PFSK-1 (cell line): ENCODE measurements at regions not wholly inside any gene's neighbourhood (a gene's known extent, or its start where the extent isn't known, plus 50 kb on each side); places are given as distances from the start of the nearest gene placed in this dataset.

Experiments used
- POLR2AphosphoS5 ChIP-seq: IDR thresholded peaks from 2 replicates; pipeline ENCODE4 v1.6.1; 2012; ENCODE audit warnings: low read depth, mild to moderate bottlenecking, control low read depth, low read length, moderate library complexity
- SIN3A ChIP-seq: IDR thresholded peaks from 2 replicates; pipeline ENCODE4 v1.6.1; 2012; ENCODE audit warnings: mild to moderate bottlenecking, low read length, moderate library complexity, borderline replicate concordance; ENCODE audit not compliant: insufficient read depth
- TAF1 ChIP-seq: IDR thresholded peaks from 2 replicates; pipeline ENCODE4 v1.6.1; 2012; ENCODE audit warnings: low read length, control low read depth, borderline replicate concordance; ENCODE audit not compliant: insufficient read depth

- TF ChIP-seq SIN3A (no peak), POLR2AphosphoS5 (no peak), TAF1 (no peak)
These were observed 58.0 kb upstream of the PTPN13 start for GRCh38 chr4:86536151-86536550.
